Nephron (organoid): ENCODE measurements at regions not wholly inside any gene's neighbourhood (a gene's known extent, or its start where the extent isn't known, plus 50 kb on each side); places are given as distances from the start of the nearest gene placed in this dataset.

Source experiments
- H3K27ac Mint-ChIP-seq, 3 experiments: 2 replicates each; pipeline ENCODE4 v1.8.0; 2020; ENCODE audit warnings: mixed read lengths in 3 of 3, mild to moderate bottlenecking in 2 of 3, moderate library complexity in 1 of 3
- H3K27me3 Mint-ChIP-seq: 2 replicates; pipeline ENCODE4 v1.8.0; 2021; ENCODE audit warnings: low read depth, mild to moderate bottlenecking, moderate library complexity, mixed read lengths
- H3K36me3 Mint-ChIP-seq: 2 replicates; pipeline ENCODE4 v1.8.0; 2020; ENCODE audit warnings: low read depth, mixed read lengths
- H3K4me1 Mint-ChIP-seq: 2 replicates; pipeline ENCODE4 v1.8.0; 2020; ENCODE audit warnings: mixed read lengths
- H3K4me3 Mint-ChIP-seq, 3 experiments: 2 replicates each; pipeline ENCODE4 v1.8.0; 2020; ENCODE audit warnings: mild to moderate bottlenecking in 3 of 3, mixed read lengths in 3 of 3, moderate library complexity in 2 of 3
- H3K9me3 Mint-ChIP-seq: 2 replicates; pipeline ENCODE4 v1.8.0; 2020; ENCODE audit warnings: mixed read lengths
- TF ChIP-seq, protein P1 (sequence below), 3 experiments: fragments of 200-600 bp; sonication (generic); IDR thresholded peaks; one replicate each; pipeline ENCODE4 v1.5.0; 2021; ENCODE audit warnings: antibody characterized with exemption in 3 of 3; ENCODE audit not compliant: unreplicated experiment in 3 of 3

DNA sequence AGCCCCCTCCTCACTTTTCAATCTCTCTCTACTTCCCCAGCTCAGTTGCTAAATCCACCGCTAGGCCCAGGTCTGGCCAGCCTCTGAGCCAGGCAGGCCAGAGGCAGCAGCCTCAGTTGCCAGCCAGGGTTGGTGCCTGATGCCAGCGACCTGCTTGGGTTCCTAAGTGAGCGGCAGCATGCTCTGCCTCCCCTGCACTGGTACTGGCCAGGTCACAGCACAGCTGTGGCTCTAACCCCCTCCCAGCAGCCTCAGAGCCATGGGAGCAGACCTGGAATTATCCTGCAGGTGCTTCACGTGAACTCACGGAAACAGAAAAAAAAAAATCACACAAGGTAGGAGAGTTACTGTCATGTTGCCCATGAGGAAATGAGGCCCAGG lies 82.5 kb upstream of the ATF3 start:
- Mint-ChIP-seq H3K9me3 (no peaks in the 10 kb centered on the region), H3K4me1 (peaks cover 15% of the 10 kb centered on the region), H3K27ac (no peak overlapping the region), H3K36me3 (no peaks in the 10 kb centered on the region), H3K27me3 (no peaks in the 10 kb centered on the region), H3K4me3 (no peak overlapping the region)
- TF ChIP-seq, protein P1, sequence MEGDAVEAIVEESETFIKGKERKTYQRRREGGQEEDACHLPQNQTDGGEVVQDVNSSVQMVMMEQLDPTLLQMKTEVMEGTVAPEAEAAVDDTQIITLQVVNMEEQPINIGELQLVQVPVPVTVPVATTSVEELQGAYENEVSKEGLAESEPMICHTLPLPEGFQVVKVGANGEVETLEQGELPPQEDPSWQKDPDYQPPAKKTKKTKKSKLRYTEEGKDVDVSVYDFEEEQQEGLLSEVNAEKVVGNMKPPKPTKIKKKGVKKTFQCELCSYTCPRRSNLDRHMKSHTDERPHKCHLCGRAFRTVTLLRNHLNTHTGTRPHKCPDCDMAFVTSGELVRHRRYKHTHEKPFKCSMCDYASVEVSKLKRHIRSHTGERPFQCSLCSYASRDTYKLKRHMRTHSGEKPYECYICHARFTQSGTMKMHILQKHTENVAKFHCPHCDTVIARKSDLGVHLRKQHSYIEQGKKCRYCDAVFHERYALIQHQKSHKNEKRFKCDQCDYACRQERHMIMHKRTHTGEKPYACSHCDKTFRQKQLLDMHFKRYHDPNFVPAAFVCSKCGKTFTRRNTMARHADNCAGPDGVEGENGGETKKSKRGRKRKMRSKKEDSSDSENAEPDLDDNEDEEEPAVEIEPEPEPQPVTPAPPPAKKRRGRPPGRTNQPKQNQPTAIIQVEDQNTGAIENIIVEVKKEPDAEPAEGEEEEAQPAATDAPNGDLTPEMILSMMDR (IDR thresholded peaks at IDR 0.05; ENCODE audit: unreplicated experiment in 3 of 3): no peak

DNA sequence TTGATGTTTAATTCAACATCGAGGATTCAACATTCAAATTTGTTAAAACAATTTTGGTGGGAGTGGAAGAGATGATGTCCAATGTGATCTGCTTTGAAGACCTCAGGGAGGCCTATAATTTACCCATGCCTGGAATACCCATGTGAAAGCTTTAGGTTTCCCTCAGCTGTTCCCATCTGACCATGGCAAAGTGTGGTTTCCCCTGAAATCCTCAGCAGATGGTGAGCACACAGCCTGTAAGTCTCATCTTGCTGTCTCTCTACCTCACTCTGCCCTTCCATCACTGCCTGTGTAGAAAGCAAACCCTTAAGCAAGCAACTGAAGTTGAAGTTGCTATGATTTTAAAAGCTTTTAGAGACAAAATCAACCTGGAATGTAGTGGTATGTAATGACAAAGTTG lies 80.1 kb upstream of the ATF3 start:
- no peaks in the 10 kb centered on the region for H3K27me3 Mint-ChIP-seq
- no peaks in the 10 kb centered on the region for H3K36me3 Mint-ChIP-seq
- TF ChIP-seq, protein P1 (IDR thresholded peaks at IDR 0.05; ENCODE audit: unreplicated experiment in 3 of 3): no peak
- no peak overlapping the region for H3K4me3 Mint-ChIP-seq
- H3K9me3 Mint-ChIP-seq: no peaks in the 10 kb centered on the region
- peak overlapping the region in 1 of 3 experiments; percentile 35 for H3K27ac Mint-ChIP-seq
- peaks cover 27% of the 10 kb centered on the region for H3K4me1 Mint-ChIP-seq

DNA sequence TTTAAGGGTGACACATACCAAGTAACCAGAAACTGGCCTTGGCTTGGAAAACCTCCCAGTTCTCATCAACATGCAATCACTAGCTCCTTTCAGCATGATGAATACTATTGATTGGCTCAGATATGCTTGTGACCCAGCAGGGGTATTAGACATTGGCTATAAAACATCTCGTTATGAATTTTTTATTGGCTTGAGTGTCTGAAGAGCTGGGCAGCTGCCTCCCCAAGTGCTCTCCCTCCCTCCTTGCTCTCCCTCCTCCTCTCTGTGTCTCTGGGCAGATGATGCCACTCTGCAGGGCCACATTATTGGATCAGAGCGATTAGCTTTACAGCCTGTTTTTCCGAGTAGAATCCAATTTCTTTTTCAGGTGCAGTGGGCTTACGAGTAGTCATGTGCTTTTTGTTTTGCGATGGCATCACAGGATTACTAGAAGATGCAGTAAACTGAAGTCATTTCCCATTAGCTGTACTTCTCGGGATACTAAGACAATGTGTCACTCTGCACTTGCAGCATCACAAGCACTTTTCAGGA lies 79.3 kb upstream of the ATF3 start:
- Mint-ChIP-seq H3K27ac (peak overlapping the region in 1 of 3 experiments; percentile 14), H3K27me3 (no peaks in the 10 kb centered on the region), H3K9me3 (no peaks in the 10 kb centered on the region), H3K4me3 (no peak overlapping the region), H3K36me3 (no peaks in the 10 kb centered on the region), H3K4me1 (peaks cover 27% of the 10 kb centered on the region)
- TF ChIP-seq, protein P1 (IDR thresholded peaks at IDR 0.05; ENCODE audit: unreplicated experiment in 3 of 3): no peak

DNA sequence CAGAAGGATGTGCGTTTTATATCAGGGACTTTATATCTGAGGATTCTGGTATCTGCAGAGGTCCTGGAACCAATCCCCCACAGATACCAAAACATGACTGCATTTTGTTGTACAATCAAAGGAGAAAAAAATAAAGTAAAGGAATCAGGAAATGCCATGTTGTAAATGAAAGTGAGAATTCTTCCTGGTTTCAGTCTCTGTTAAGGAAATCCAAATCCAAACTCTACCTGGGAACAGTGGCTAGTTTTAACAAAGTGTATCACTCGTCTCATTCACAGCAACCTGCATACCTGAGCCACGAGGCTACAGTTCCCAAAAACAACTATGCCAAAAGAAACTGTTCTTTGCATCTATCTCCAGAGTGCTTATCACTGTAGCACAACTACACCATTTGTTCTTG lies 77.3 kb upstream of the ATF3 start:
- H3K27me3 Mint-ChIP-seq: no peaks in the 10 kb centered on the region

DNA sequence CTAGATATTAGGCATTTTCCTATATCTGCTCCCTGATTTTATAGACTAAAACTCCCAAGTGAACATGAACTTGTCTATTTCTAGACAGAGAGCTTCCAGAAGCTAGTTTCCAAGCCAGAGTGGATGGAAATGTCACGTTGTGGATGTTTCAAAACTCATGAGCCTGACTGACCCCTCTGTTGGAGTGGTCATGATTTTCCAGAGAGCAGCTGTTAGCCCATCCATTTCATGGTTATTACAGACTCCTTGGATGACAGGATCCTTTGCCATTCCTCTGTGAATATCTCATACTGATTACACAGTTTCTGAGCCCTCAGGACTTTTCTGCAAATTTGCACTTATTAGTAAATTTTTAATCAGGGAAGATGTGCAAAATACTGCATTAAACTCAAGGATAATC lies 76.8 kb upstream of the ATF3 start:
- peaks cover 3% of the 10 kb centered on the region for H3K9me3 Mint-ChIP-seq
- H3K27ac Mint-ChIP-seq: no peak overlapping the region
- TF ChIP-seq, protein P1 (IDR thresholded peaks at IDR 0.05; ENCODE audit: unreplicated experiment in 3 of 3): no peak
- no peak overlapping the region for H3K4me3 Mint-ChIP-seq
- H3K27me3 Mint-ChIP-seq: no peaks in the 10 kb centered on the region
- H3K4me1 Mint-ChIP-seq: peaks cover 27% of the 10 kb centered on the region
- H3K36me3 Mint-ChIP-seq: no peaks in the 10 kb centered on the region

More for the DNA sequence above, 77.3 kb upstream of the ATF3 start:
- TF ChIP-seq, protein P1 (IDR thresholded peaks at IDR 0.05; ENCODE audit: unreplicated experiment in 3 of 3): no peak
- Mint-ChIP-seq H3K36me3 (no peaks in the 10 kb centered on the region), H3K27ac (no peak overlapping the region), H3K4me3 (no peak overlapping the region), H3K4me1 (peaks cover 27% of the 10 kb centered on the region), H3K9me3 (peaks cover 3% of the 10 kb centered on the region)

DNA sequence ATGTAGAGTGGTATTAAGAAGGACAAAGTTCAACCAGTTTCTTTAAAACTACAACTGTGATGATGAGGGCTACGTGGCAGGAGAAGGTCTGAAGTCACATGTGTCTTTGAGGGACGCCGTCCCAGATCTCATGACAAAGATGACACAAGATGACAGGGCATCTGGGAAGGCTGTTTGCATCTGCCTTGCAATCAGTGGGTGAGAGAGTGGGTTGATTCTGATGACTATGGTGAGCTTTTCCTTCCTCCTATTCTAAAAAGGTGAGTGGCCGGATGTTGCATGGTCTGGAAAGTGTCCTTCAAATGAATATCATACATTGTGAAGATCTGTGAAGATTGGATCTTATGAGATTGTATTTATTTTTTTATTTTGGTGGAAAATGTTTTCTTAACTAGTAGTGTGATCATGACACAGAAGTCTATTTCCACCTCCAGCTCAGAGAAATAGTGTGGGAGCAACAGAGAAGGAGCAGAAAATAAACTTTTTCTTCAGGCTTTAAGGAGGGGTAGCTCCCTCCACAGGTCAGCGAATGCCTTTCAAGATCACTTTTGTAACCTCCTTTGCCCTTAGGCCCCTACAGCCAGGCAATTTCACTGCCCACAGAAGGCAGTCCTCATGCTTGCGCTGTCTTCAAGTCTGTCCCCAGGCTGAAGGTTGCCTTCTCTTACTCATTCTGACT lies 76.0 kb upstream of the ATF3 start:
- H3K27me3 Mint-ChIP-seq: no peaks in the 10 kb centered on the region
- H3K4me1 Mint-ChIP-seq: peaks cover 27% of the 10 kb centered on the region
- no peak overlapping the region for H3K27ac Mint-ChIP-seq
- TF ChIP-seq, protein P1 (IDR thresholded peaks at IDR 0.05; ENCODE audit: unreplicated experiment in 3 of 3): no peak
- H3K9me3 Mint-ChIP-seq: peaks cover 3% of the 10 kb centered on the region
- no peak overlapping the region for H3K4me3 Mint-ChIP-seq
- no peaks in the 10 kb centered on the region for H3K36me3 Mint-ChIP-seq
